HepG2 (cell line): ENCODE measurements at regions not wholly inside any gene's neighbourhood (a gene's known extent, or its start where the extent isn't known, plus 50 kb on each side); places are given as distances from the start of the nearest gene placed in this dataset.

ENCODE experiments used
- DNMT1 ChIP-seq: sonication (generic); formaldehyde crosslinking; IDR thresholded peaks from 2 replicates; pipeline ENCODE4 v1.5.1; 2020; ENCODE audit warnings: mild to moderate bottlenecking, missing genetic modification reagents
- ELF4 ChIP-seq: sonication (generic); formaldehyde crosslinking; IDR thresholded peaks from 2 replicates; pipeline ENCODE4 v1.5.0; 2020; ENCODE audit warnings: missing genetic modification reagents, mild to moderate bottlenecking, moderate library complexity, borderline replicate concordance
- KDM4B ChIP-seq: sonication (generic); formaldehyde crosslinking; IDR thresholded peaks from 2 replicates; pipeline ENCODE4 v1.4.0; 2020; ENCODE audit warnings: missing genetic modification reagents
- MNT ChIP-seq: fragments of 450-650 bp; IDR thresholded peaks from 2 replicates; pipeline ENCODE4 v1.6.1; 2016
- NFE2 ChIP-seq: sonication (generic); formaldehyde crosslinking; IDR thresholded peaks from 2 replicates; pipeline ENCODE4 v1.4.0; 2020; ENCODE audit warnings: missing genetic modification reagents
- NR1H2 ChIP-seq: sonication (generic); formaldehyde crosslinking; IDR thresholded peaks from 2 replicates; pipeline ENCODE4 v1.8.1; 2022; ENCODE audit warnings: low read depth, missing genetic modification reagents, borderline replicate concordance
- POLR2AphosphoS5 ChIP-seq: IDR thresholded peaks from 2 replicates; pipeline ENCODE4 v1.6.1; 2012; ENCODE audit warnings: low read depth, low read length
- RAD21 ChIP-seq: fragments of 450-650 bp; formaldehyde crosslinking; IDR thresholded peaks from 2 replicates; pipeline ENCODE4 v1.5.0; 2020; ENCODE audit warnings: mild to moderate bottlenecking
- ZNF281 ChIP-seq: sonication (generic); formaldehyde crosslinking; IDR thresholded peaks from 2 replicates; pipeline ENCODE4 v1.4.0; 2020; ENCODE audit warnings: missing genetic modification reagents, borderline replicate concordance

GRCh38 chr1:189908113-189908512 lies 569.6 kb downstream of the BRINP3 start:
- TF ChIP-seq MNT = no peak
- no peak for TF ChIP-seq RAD21 (CRISPR knock-in tag)
- TF ChIP-seq POLR2AphosphoS5 = no peak
- TF ChIP-seq DNMT1 (CRISPR knock-in tag) = no peak
- no peak for TF ChIP-seq ELF4 (CRISPR knock-in tag)
- TF ChIP-seq NR1H2 (CRISPR knock-in tag) = no peak
- TF ChIP-seq KDM4B = no peak
- no peak for TF ChIP-seq ZNF281
- no peak for TF ChIP-seq NFE2 (CRISPR knock-in tag)
